ENCODE measurements at regions not wholly inside any gene's neighbourhood (a gene's known extent, or its start where the extent isn't known, plus 50 kb on each side); places are given as distances from the start of the nearest gene placed in this dataset.

- no peaks in the 10 kb centered on the region for H3F3A ChIP-seq (ENCODE audit: insufficient read depth, low read length)
- no peak overlapping the region for H2AFZ ChIP-seq (ENCODE audit: low read length)
- no peaks in the 10 kb centered on the region for H3K79me2 ChIP-seq (ENCODE audit: insufficient read depth, low read length)
- H4K20me1 ChIP-seq (ENCODE audit: insufficient read depth, low read length): no peaks in the 10 kb centered on the region
- no peak overlapping the region for H3K27ac ChIP-seq (ENCODE audit: low read depth, low read length, poor library complexity, severe bottlenecking)
- H3K9me2 ChIP-seq (ENCODE audit: low read depth, low read length): no peaks in the 10 kb centered on the region
- no peak overlapping the region for H3K4me2 ChIP-seq (ENCODE audit: low read length)
- TF ChIP-seq EZH2 (IDR thresholded peaks at IDR 0.05; ENCODE audit: borderline replicate concordance, low read length): no peak
- TF ChIP-seq CTCF (IDR thresholded peaks at IDR 0.05; ENCODE audit: low read length): no peak
- no peak overlapping the region for H3K9ac ChIP-seq (ENCODE audit: low read length)
- no peak overlapping the region for H3K4me3 ChIP-seq (ENCODE audit: low read depth, low read length, poor library complexity, severe bottlenecking)
- H3K27me3 ChIP-seq (ENCODE audit: insufficient read depth, low read length): no peaks in the 10 kb centered on the region
- no peaks in the 10 kb centered on the region for H3K4me1 ChIP-seq (ENCODE audit: insufficient read depth, low read length, severe bottlenecking)
- H3K9me3 ChIP-seq (ENCODE audit: low read length): no peaks in the 10 kb centered on the region
- H3K36me3 ChIP-seq (ENCODE audit: insufficient read depth, low read length): no peaks in the 10 kb centered on the region
These were observed 144.6 kb upstream of the NAV2 start for GRCh38 chr11:19567996-19568395.

- Histone ChIP-seq H3K79me2 (ENCODE audit: insufficient read depth, low read length) (no peaks in the 10 kb centered on the region), H3K27me3 (ENCODE audit: insufficient read depth, low read length) (no peaks in the 10 kb centered on the region), H2AFZ (ENCODE audit: low read length) (no peak overlapping the region), H3K4me1 (ENCODE audit: insufficient read depth, low read length, severe bottlenecking) (no peaks in the 10 kb centered on the region), H3K27ac (ENCODE audit: low read depth, low read length, poor library complexity, severe bottlenecking) (no peak overlapping the region), H3K9me3 (ENCODE audit: low read length) (no peaks in the 10 kb centered on the region), H4K20me1 (ENCODE audit: insufficient read depth, low read length) (no peaks in the 10 kb centered on the region), H3K9ac (ENCODE audit: low read length) (no peak overlapping the region), H3K4me3 (ENCODE audit: low read depth, low read length, poor library complexity, severe bottlenecking) (no peak overlapping the region), H3F3A (ENCODE audit: insufficient read depth, low read length) (no peaks in the 10 kb centered on the region), H3K4me2 (ENCODE audit: low read length) (no peak overlapping the region), H3K9me2 (ENCODE audit: low read depth, low read length) (no peaks in the 10 kb centered on the region), H3K36me3 (ENCODE audit: insufficient read depth, low read length) (no peaks in the 10 kb centered on the region)
- TF ChIP-seq CTCF (IDR thresholded peaks at IDR 0.05; ENCODE audit: low read length) (no peak), EZH2 (IDR thresholded peaks at IDR 0.05; ENCODE audit: borderline replicate concordance, low read length) (no peak)
These were observed 145.9 kb upstream of the NAV2 start for GRCh38 chr11:19566583-19567379.

DNA sequence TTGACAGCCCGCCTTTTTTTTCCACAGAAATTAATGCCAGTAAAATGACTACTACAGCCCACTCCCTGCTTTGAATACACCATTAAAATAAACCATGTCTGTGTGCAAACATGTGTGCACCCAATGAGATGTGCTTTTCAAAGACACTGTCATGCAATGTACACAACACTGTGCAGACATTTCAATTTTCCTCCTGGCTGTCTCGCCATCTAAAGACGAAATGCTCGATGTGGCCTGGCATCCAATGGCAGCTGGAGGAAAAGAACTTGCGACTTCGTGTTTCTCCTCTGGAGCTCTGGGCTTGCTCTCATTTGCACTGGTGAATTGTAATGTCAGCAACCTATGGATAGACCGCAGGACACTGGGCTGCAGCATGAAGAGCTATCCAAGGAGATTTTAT is 147.0 kb upstream of the NAV2 start:
- no peaks in the 10 kb centered on the region for H3K79me2 ChIP-seq (ENCODE audit: insufficient read depth, low read length)
- no peaks in the 10 kb centered on the region for H4K20me1 ChIP-seq (ENCODE audit: insufficient read depth, low read length)
- H3K27ac ChIP-seq (ENCODE audit: low read depth, low read length, poor library complexity, severe bottlenecking): no peak overlapping the region
- H3K9me2 ChIP-seq (ENCODE audit: low read depth, low read length): no peaks in the 10 kb centered on the region
- no peaks in the 10 kb centered on the region for H3K4me1 ChIP-seq (ENCODE audit: insufficient read depth, low read length, severe bottlenecking)
- H3K27me3 ChIP-seq (ENCODE audit: insufficient read depth, low read length): no peaks in the 10 kb centered on the region
- no peak overlapping the region for H2AFZ ChIP-seq (ENCODE audit: low read length)
- no peak overlapping the region for H3K9ac ChIP-seq (ENCODE audit: low read length)
- no peak overlapping the region for H3K4me2 ChIP-seq (ENCODE audit: low read length)
- H3K9me3 ChIP-seq (ENCODE audit: low read length): no peaks in the 10 kb centered on the region
- H3K36me3 ChIP-seq (ENCODE audit: insufficient read depth, low read length): no peaks in the 10 kb centered on the region
- H3F3A ChIP-seq (ENCODE audit: insufficient read depth, low read length): no peaks in the 10 kb centered on the region
- H3K4me3 ChIP-seq (ENCODE audit: low read depth, low read length, poor library complexity, severe bottlenecking): no peak overlapping the region
- TF ChIP-seq EZH2 (IDR thresholded peaks at IDR 0.05; ENCODE audit: borderline replicate concordance, low read length) (no peak), CTCF (IDR thresholded peaks at IDR 0.05; ENCODE audit: low read length) (no peak)

Data from OCI-LY1 (cell line).